NAMALWA (cell line): ENCODE measurements at regions not wholly inside any gene's neighbourhood (a gene's known extent, or its start where the extent isn't known, plus 50 kb on each side); places are given as distances from the start of the nearest gene placed in this dataset.
"Not testable (repeated sequence)": the region's sequence is repeated elsewhere in the genome, so short reads cannot be mapped to it uniquely, and the experiment has no call there.

Experiments
- DNase-seq: peaks from one replicate; pipeline ENCODE4 v3.0.0-alpha.2; 2015; ENCODE audit warnings: low spot score

GRCh38 chr2:133624551-133624950, 56.3 kb upstream of the NCKAP5 start:
- no peak for DNase-seq

GRCh38 chr2:133627741-133628140, 59.5 kb upstream of the NCKAP5 start:
- no peak for DNase-seq

GRCh38 chr2:133633309-133633708, 65.0 kb upstream of the NCKAP5 start:
- no peak for DNase-seq

GRCh38 chr2:133633881-133634409, 65.7 kb upstream of the NCKAP5 start:
- no peak for DNase-seq

- no peak for DNase-seq
Observed at GRCh38 chr2:133635131-133635530, 66.9 kb upstream of the NCKAP5 start.

GRCh38 chr2:133636287-133636686, 68.0 kb upstream of the NCKAP5 start:
- no peak for DNase-seq

GRCh38 chr2:133640103-133640502, 71.8 kb upstream of the NCKAP5 start:
- no peak for DNase-seq

GRCh38 chr2:133641497-133641896, 73.2 kb upstream of the NCKAP5 start:
- DNase-seq: peak; percentile 4

- DNase-seq: no peak
Observed at GRCh38 chr2:133641942-133642725, 73.9 kb upstream of the NCKAP5 start.

GRCh38 chr2:133642791-133643191, 74.5 kb upstream of the NCKAP5 start:
- no peak for DNase-seq

- DNase-seq: no peak
Observed at GRCh38 chr2:133643863-133644262, 75.6 kb upstream of the NCKAP5 start.

- DNase-seq: no peak
Observed at GRCh38 chr2:133644846-133645245, 76.6 kb upstream of the NCKAP5 start.

GRCh38 chr2:133647386-133647785, 79.1 kb upstream of the NCKAP5 start:
- not testable (repeated sequence) for DNase-seq

- no peak for DNase-seq
Observed at GRCh38 chr2:133651861-133652260, 83.6 kb upstream of the NCKAP5 start.

- no peak for DNase-seq
Observed at GRCh38 chr2:133652398-133652797, 84.1 kb upstream of the NCKAP5 start.

- DNase-seq: no peak
Observed at GRCh38 chr2:133653056-133653455, 84.8 kb upstream of the NCKAP5 start.

GRCh38 chr2:133654949-133655348, 86.7 kb upstream of the NCKAP5 start:
- no peak for DNase-seq

GRCh38 chr2:133655610-133656009, 87.3 kb upstream of the NCKAP5 start:
- DNase-seq: no peak

- no peak for DNase-seq
Observed at GRCh38 chr2:133657591-133657990, 89.3 kb upstream of the NCKAP5 start.

- DNase-seq: no peak
Observed at GRCh38 chr2:133658020-133658903, 90.0 kb upstream of the NCKAP5 start.

GRCh38 chr2:133660510-133660909, 92.2 kb upstream of the NCKAP5 start:
- no peak for DNase-seq

- DNase-seq: no peak
Observed at GRCh38 chr2:133661392-133661791, 93.1 kb upstream of the NCKAP5 start.

GRCh38 chr2:133666621-133667020, 98.4 kb upstream of the NCKAP5 start:
- DNase-seq: no peak
